ENCODE measurements at regions not wholly inside any gene's neighbourhood (a gene's known extent, or its start where the extent isn't known, plus 50 kb on each side); places are given as distances from the start of the nearest gene placed in this dataset.

GRCh38 chr14:101126731-101127130 lies 223.2 kb upstream of the RTL1 start:
- Mint-ChIP-seq H3K9me3 (no peaks in the 10 kb centered on the region), H3K27ac (no peak overlapping the region), H3K4me3 (no peak overlapping the region), H3K4me1 (ENCODE audit: low read depth) (no peaks in the 10 kb centered on the region), H3K27me3 (ENCODE audit: low read depth) (peaks cover 24% of the 10 kb centered on the region), H3K36me3 (ENCODE audit: insufficient read depth in 2 of 2) (no peaks in the 10 kb centered on the region)
- no peak for ATAC-seq (replicated peaks in 1 of 2)
- no peak for DNase-seq

- H3K27ac Mint-ChIP-seq, result no peak overlapping the region
- H3K27me3 Mint-ChIP-seq (ENCODE audit: low read depth), result peaks cover 24% of the 10 kb centered on the region
- ATAC-seq (replicated peaks in 1 of 2) (no peak), DNase-seq (no peak)
- no peaks in the 10 kb centered on the region for H3K36me3 Mint-ChIP-seq (ENCODE audit: insufficient read depth in 2 of 2)
- no peaks in the 10 kb centered on the region for H3K9me3 Mint-ChIP-seq
- no peaks in the 10 kb centered on the region for H3K4me1 Mint-ChIP-seq (ENCODE audit: low read depth)
- H3K4me3 Mint-ChIP-seq, result no peak overlapping the region
Measured at GRCh38 chr14:101127224-101127623, 223.7 kb upstream of the RTL1 start.

GRCh38 chr14:101128478-101129321 lies 225.2 kb upstream of the RTL1 start:
- Mint-ChIP-seq H3K4me3 (no peak overlapping the region), H3K27ac (no peak overlapping the region), H3K36me3 (ENCODE audit: insufficient read depth in 2 of 2) (no peaks in the 10 kb centered on the region), H3K4me1 (ENCODE audit: low read depth) (no peaks in the 10 kb centered on the region), H3K27me3 (ENCODE audit: low read depth) (peaks cover 24% of the 10 kb centered on the region), H3K9me3 (no peaks in the 10 kb centered on the region)
- DNase-seq (no peak), ATAC-seq (replicated peaks in 1 of 2) (no peak)

- H3K27me3 Mint-ChIP-seq (ENCODE audit: low read depth), result peaks cover 32% of the 10 kb centered on the region
- no peak for ATAC-seq (replicated peaks in 1 of 2)
- H3K4me3 Mint-ChIP-seq, result no peak overlapping the region
- H3K4me1 Mint-ChIP-seq (ENCODE audit: low read depth), result peaks cover 4% of the 10 kb centered on the region
- no peaks in the 10 kb centered on the region for H3K9me3 Mint-ChIP-seq
- no peaks in the 10 kb centered on the region for H3K36me3 Mint-ChIP-seq (ENCODE audit: insufficient read depth in 2 of 2)
- DNase-seq, result no peak
- H3K27ac Mint-ChIP-seq, result no peak overlapping the region
Measured at GRCh38 chr14:101129521-101130167, 226.1 kb upstream of the RTL1 start.

- no peak overlapping the region for H3K4me3 Mint-ChIP-seq
- peaks cover 38% of the 10 kb centered on the region for H3K27me3 Mint-ChIP-seq (ENCODE audit: low read depth)
- H3K4me1 Mint-ChIP-seq (ENCODE audit: low read depth), result peaks cover 8% of the 10 kb centered on the region
- no peaks in the 10 kb centered on the region for H3K36me3 Mint-ChIP-seq (ENCODE audit: insufficient read depth in 2 of 2)
- no peak for ATAC-seq (replicated peaks in 1 of 2)
- DNase-seq, result no peak
- H3K9me3 Mint-ChIP-seq, result no peaks in the 10 kb centered on the region
- no peak overlapping the region for H3K27ac Mint-ChIP-seq
Measured at GRCh38 chr14:101130861-101131260, 227.3 kb upstream of the RTL1 start.

- Mint-ChIP-seq H3K9me3 (no peaks in the 10 kb centered on the region), H3K27me3 (ENCODE audit: low read depth) (peaks cover 38% of the 10 kb centered on the region), H3K36me3 (ENCODE audit: insufficient read depth in 2 of 2) (no peaks in the 10 kb centered on the region), H3K4me3 (no peak overlapping the region), H3K27ac (no peak overlapping the region), H3K4me1 (ENCODE audit: low read depth) (peaks cover 8% of the 10 kb centered on the region)
- no peak for DNase-seq
- no peak for ATAC-seq (replicated peaks in 1 of 2)
Measured at GRCh38 chr14:101131451-101131916, 228.0 kb upstream of the RTL1 start.

- peaks cover 8% of the 10 kb centered on the region for H3K4me1 Mint-ChIP-seq (ENCODE audit: low read depth)
- H3K4me3 Mint-ChIP-seq, result no peak overlapping the region
- H3K9me3 Mint-ChIP-seq, result no peaks in the 10 kb centered on the region
- DNase-seq (no peak), ATAC-seq (replicated peaks in 1 of 2) (no peak)
- peaks cover 38% of the 10 kb centered on the region for H3K27me3 Mint-ChIP-seq (ENCODE audit: low read depth)
- no peaks in the 10 kb centered on the region for H3K36me3 Mint-ChIP-seq (ENCODE audit: insufficient read depth in 2 of 2)
- no peak overlapping the region for H3K27ac Mint-ChIP-seq
Measured at GRCh38 chr14:101132051-101132571, 228.6 kb upstream of the RTL1 start.

GRCh38 chr14:101132588-101132987 lies 229.1 kb upstream of the RTL1 start:
- H3K36me3 Mint-ChIP-seq (ENCODE audit: insufficient read depth in 2 of 2), result no peaks in the 10 kb centered on the region
- H3K27me3 Mint-ChIP-seq (ENCODE audit: low read depth), result peaks cover 36% of the 10 kb centered on the region
- DNase-seq, result no peak
- peaks cover 8% of the 10 kb centered on the region for H3K4me1 Mint-ChIP-seq (ENCODE audit: low read depth)
- no peak overlapping the region for H3K27ac Mint-ChIP-seq
- no peak overlapping the region for H3K4me3 Mint-ChIP-seq
- no peaks in the 10 kb centered on the region for H3K9me3 Mint-ChIP-seq
- no peak for ATAC-seq (replicated peaks in 1 of 2)

- Mint-ChIP-seq H3K4me3 (no peak overlapping the region), H3K27me3 (ENCODE audit: low read depth) (peaks cover 31% of the 10 kb centered on the region), H3K36me3 (ENCODE audit: insufficient read depth in 2 of 2) (no peaks in the 10 kb centered on the region), H3K9me3 (no peaks in the 10 kb centered on the region), H3K27ac (no peak overlapping the region), H3K4me1 (ENCODE audit: low read depth) (peaks cover 8% of the 10 kb centered on the region)
- ATAC-seq (replicated peaks in 1 of 2), result no peak
- DNase-seq, result no peak
Measured at GRCh38 chr14:101133068-101133467, 229.5 kb upstream of the RTL1 start.

- H3K4me3 Mint-ChIP-seq, result no peak overlapping the region
- H3K27me3 Mint-ChIP-seq (ENCODE audit: low read depth), result peaks cover 24% of the 10 kb centered on the region
- no peak for DNase-seq
- no peak overlapping the region for H3K27ac Mint-ChIP-seq
- H3K36me3 Mint-ChIP-seq (ENCODE audit: insufficient read depth in 2 of 2), result no peaks in the 10 kb centered on the region
- ATAC-seq (replicated peaks in 1 of 2), result no peak
- H3K9me3 Mint-ChIP-seq, result no peaks in the 10 kb centered on the region
- H3K4me1 Mint-ChIP-seq (ENCODE audit: low read depth), result peaks cover 8% of the 10 kb centered on the region
Measured at GRCh38 chr14:101134161-101134631, 230.7 kb upstream of the RTL1 start.

- H3K4me3 Mint-ChIP-seq, result no peak overlapping the region
- H3K27ac Mint-ChIP-seq, result no peak overlapping the region
- H3K36me3 Mint-ChIP-seq (ENCODE audit: insufficient read depth in 2 of 2), result no peaks in the 10 kb centered on the region
- no peak for ATAC-seq (replicated peaks in 1 of 2)
- H3K4me1 Mint-ChIP-seq (ENCODE audit: low read depth), result peaks cover 8% of the 10 kb centered on the region
- peaks cover 20% of the 10 kb centered on the region for H3K27me3 Mint-ChIP-seq (ENCODE audit: low read depth)
- no peaks in the 10 kb centered on the region for H3K9me3 Mint-ChIP-seq
- no peak for DNase-seq
Measured at GRCh38 chr14:101134851-101135433, 231.4 kb upstream of the RTL1 start.

- H3K36me3 Mint-ChIP-seq (ENCODE audit: insufficient read depth in 2 of 2), result no peaks in the 10 kb centered on the region
- H3K4me3 Mint-ChIP-seq, result no peak overlapping the region
- H3K4me1 Mint-ChIP-seq (ENCODE audit: low read depth), result peaks cover 8% of the 10 kb centered on the region
- no peak for ATAC-seq (replicated peaks in 1 of 2)
- DNase-seq, result no peak
- peaks cover 21% of the 10 kb centered on the region for H3K27me3 Mint-ChIP-seq (ENCODE audit: low read depth)
- H3K27ac Mint-ChIP-seq, result no peak overlapping the region
- peaks cover 0 to 5% of the 10 kb centered on the region in 2 donors for H3K9me3 Mint-ChIP-seq
Measured at GRCh38 chr14:101135796-101136742, 232.5 kb upstream of the RTL1 start.

Measured in activated T-cell treated with anti-CD3 and anti-CD28 coated beads, Interleukin-2, amount 50 U/mL, for 72 hours (primary cell).